Chondrocyte (in vitro differentiated cells): ENCODE measurements at regions not wholly inside any gene's neighbourhood (a gene's known extent, or its start where the extent isn't known, plus 50 kb on each side); places are given as distances from the start of the nearest gene placed in this dataset.

Experiments used
- DNase-seq: peaks from one replicate; pipeline ENCODE4 v3.0.0; 2021; ENCODE audit warnings: mixed read lengths, low spot score
- H3K27ac Mint-ChIP-seq: one replicate; pipeline ENCODE4 v1.8.0; 2021; ENCODE audit warnings: mild to moderate bottlenecking, moderate library complexity, mixed read lengths; ENCODE audit not compliant: unreplicated experiment
- H3K27me3 Mint-ChIP-seq: 2 replicates; pipeline ENCODE4 v1.8.0; 2021; ENCODE audit warnings: low read depth, mixed read lengths
- H3K36me3 Mint-ChIP-seq: 2 replicates; pipeline ENCODE4 v1.8.0; 2021; ENCODE audit warnings: low read depth, mixed read lengths
- H3K4me1 Mint-ChIP-seq: 2 replicates; pipeline ENCODE4 v1.8.0; 2021; ENCODE audit warnings: low read depth, mild to moderate bottlenecking, mixed read lengths
- H3K4me3 Mint-ChIP-seq: one replicate; pipeline ENCODE4 v1.8.0; 2021; ENCODE audit warnings: mild to moderate bottlenecking, moderate library complexity, mixed read lengths; ENCODE audit not compliant: unreplicated experiment
- H3K9me3 Mint-ChIP-seq: 2 replicates; pipeline ENCODE4 v1.8.0; 2021; ENCODE audit warnings: low read depth, mixed read lengths
- TF ChIP-seq, protein P1 (sequence below): fragments of 200-600 bp; sonication (generic); IDR thresholded peaks from 2 replicates; pipeline ENCODE4 v1.5.0; 2021; ENCODE audit warnings: antibody characterized with exemption, mild to moderate bottlenecking, moderate library complexity

DNA sequence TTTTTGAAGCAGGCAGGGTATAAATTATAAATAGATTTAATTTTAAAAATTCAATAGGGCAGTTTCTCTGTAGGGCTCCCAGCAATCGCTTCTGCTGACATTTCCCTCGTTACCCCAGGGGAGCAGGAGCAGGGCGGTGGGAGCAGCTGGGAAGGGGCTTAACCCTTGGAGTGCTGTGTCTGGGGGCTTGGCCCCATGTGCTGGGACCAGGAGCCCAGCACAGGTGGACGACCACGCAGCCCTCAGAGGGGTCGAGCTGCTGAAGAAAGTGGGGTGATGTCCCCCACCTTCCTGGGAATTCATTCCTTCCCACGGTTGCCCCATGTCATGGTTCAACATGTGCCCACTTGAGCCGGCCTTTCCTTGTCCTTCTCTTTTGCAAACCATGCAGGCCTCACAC is 67.5 kb upstream of the STX16 start:
- no peaks in the 10 kb centered on the region for H3K9me3 Mint-ChIP-seq
- H3K36me3 Mint-ChIP-seq = peaks cover 1% of the 10 kb centered on the region
- no peak overlapping the region for H3K27ac Mint-ChIP-seq
- H3K4me3 Mint-ChIP-seq = no peak overlapping the region
- H3K4me1 Mint-ChIP-seq = peaks cover 9% of the 10 kb centered on the region
- DNase-seq = peak; percentile 52
- peaks cover 2% of the 10 kb centered on the region for H3K27me3 Mint-ChIP-seq
- TF ChIP-seq, protein P1, sequence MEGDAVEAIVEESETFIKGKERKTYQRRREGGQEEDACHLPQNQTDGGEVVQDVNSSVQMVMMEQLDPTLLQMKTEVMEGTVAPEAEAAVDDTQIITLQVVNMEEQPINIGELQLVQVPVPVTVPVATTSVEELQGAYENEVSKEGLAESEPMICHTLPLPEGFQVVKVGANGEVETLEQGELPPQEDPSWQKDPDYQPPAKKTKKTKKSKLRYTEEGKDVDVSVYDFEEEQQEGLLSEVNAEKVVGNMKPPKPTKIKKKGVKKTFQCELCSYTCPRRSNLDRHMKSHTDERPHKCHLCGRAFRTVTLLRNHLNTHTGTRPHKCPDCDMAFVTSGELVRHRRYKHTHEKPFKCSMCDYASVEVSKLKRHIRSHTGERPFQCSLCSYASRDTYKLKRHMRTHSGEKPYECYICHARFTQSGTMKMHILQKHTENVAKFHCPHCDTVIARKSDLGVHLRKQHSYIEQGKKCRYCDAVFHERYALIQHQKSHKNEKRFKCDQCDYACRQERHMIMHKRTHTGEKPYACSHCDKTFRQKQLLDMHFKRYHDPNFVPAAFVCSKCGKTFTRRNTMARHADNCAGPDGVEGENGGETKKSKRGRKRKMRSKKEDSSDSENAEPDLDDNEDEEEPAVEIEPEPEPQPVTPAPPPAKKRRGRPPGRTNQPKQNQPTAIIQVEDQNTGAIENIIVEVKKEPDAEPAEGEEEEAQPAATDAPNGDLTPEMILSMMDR = no peak

DNA sequence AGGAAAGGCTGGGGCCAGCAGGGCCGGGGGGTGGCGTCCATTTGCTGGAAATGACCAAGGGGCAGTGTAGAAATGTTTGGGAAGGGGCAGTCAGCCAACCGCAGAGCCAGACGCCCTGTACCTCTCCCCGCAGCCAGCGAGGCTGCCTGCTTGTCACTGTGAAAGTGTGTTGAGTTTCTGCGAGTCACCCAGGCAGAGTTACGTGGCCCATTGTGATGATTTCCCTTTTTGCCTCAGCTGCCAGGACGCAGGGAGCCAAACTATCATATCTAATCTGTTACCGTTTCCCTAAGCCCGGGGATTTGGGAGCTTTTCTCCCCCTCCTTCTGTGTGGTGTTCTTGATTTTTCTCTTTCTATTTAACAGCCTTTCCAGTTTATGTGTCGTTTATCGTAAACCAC is 67.9 kb upstream of the STX16 start:
- peaks cover 9% of the 10 kb centered on the region for H3K4me1 Mint-ChIP-seq
- TF ChIP-seq, protein P1 = no peak
- H3K9me3 Mint-ChIP-seq = no peaks in the 10 kb centered on the region
- H3K27ac Mint-ChIP-seq = no peak overlapping the region
- peaks cover 2% of the 10 kb centered on the region for H3K27me3 Mint-ChIP-seq
- no peak overlapping the region for H3K4me3 Mint-ChIP-seq
- peak; percentile 39 for DNase-seq
- peaks cover 1% of the 10 kb centered on the region for H3K36me3 Mint-ChIP-seq

DNA sequence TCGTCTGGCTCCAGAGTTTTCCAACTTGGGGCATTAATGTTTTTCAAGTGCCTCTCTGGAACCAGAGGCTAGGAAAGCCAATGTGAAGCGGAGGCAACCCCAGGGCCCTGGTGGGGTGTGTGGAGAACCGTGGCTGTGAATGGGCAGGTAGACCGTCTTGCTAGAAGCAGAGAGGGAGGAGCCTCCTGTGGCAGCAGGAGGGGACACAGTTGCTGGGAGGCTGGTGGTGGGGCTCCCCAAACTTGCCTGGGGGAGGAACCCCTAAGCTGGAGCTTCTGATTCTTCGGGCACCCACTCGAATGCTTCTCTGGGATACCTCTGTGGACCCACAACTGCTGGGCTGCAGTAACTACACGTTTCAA is 65.3 kb upstream of the APCDD1L start:
- H3K4me1 Mint-ChIP-seq = peaks cover 6% of the 10 kb centered on the region

GRCh38 chr20:58579819-58580473 is 64.7 kb upstream of the APCDD1L start:
- H3K4me3 Mint-ChIP-seq = no peak overlapping the region
- TF ChIP-seq, protein P1 = no peak
- no peak overlapping the region for H3K27ac Mint-ChIP-seq
- H3K4me1 Mint-ChIP-seq = peaks cover 3% of the 10 kb centered on the region
- H3K36me3 Mint-ChIP-seq = peaks cover 3% of the 10 kb centered on the region
- DNase-seq = peak; percentile 47
- peaks cover 5% of the 10 kb centered on the region for H3K27me3 Mint-ChIP-seq
- H3K9me3 Mint-ChIP-seq = no peaks in the 10 kb centered on the region

More for the DNA sequence above, 65.3 kb upstream of the APCDD1L start:
- DNase-seq = peak; percentile 58
- Mint-ChIP-seq H3K27me3 (peaks cover 5% of the 10 kb centered on the region), H3K27ac (no peak overlapping the region), H3K4me3 (no peak overlapping the region), H3K36me3 (peaks cover 1% of the 10 kb centered on the region), H3K9me3 (no peaks in the 10 kb centered on the region)
- TF ChIP-seq, protein P1 = no peak

DNA sequence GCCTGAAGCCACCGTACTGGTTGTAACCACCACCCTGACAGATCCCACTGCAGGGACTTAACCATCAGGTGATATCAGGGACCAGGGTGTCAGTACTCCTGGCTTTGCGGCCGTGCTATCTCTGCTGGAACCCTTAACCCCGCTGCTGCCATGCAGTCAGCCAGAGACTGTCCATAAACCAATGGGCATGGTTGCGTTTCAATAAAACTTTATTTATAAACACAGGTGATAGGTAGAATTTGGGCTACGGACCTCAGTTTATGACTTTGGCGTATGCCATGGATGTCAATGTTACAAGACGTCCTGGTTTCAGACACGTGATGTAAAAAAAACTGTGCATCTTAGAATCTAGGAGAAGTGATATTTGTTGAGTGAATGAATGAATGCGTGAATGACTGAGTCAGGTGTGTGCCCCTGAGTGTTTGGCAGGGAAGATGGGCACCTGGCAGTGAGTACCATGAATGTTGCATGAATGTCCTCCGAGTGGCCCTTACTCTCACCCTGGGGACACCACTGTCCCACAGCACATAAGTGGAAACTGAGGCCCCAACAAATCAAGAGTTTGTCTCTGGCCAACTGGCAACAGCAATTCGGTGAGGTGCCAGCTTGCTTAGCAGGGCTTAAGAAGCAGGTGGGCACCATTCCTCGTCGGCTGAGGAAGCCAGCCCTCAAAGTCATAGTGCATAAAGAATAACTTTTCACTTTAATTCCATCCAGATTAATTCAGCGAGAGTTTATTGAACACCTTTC is 64.0 kb upstream of the APCDD1L start:
- TF ChIP-seq, protein P1 = no peak

More for the DNA sequence above, 64.0 kb upstream of the APCDD1L start:
- DNase-seq = peak; percentile 48
- H3K4me3 Mint-ChIP-seq = no peak overlapping the region
- no peaks in the 10 kb centered on the region for H3K9me3 Mint-ChIP-seq
- peaks cover 3% of the 10 kb centered on the region for H3K4me1 Mint-ChIP-seq
- no peak overlapping the region for H3K27ac Mint-ChIP-seq
- H3K36me3 Mint-ChIP-seq = peaks cover 3% of the 10 kb centered on the region
- H3K27me3 Mint-ChIP-seq = peaks cover 7% of the 10 kb centered on the region
